ENCODE measurements at regions not wholly inside any gene's neighbourhood (a gene's known extent, or its start where the extent isn't known, plus 50 kb on each side); places are given as distances from the start of the nearest gene placed in this dataset.

DNA sequence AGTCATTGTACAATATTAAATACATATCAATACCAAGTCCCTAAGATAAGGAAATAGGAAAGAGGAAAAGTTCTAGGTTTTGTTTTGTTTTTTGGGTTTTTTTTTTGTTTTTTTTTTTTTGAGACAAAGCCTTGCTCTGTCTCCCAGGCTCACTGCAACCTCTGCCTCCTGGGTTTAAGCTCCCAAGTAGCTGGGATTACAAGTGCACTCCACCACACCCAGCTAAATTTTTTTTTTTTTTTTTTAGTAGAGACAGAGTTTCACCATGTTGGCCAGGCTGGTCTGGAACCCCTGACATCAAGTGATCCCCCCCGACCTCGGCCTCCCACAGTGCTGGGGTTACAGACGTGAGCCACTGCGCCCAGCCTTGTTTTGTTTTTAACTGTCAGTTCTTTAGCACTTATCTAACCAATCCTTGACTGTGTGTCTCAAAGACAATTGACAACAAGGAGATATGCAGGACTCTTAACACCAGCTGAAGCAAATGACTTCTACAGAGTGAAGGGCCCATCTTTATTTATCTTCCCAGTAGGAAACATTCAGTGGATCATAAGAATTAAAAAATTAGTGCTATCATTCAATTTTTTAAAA is 100.0 kb upstream of the RAP2B start:
- Mint-ChIP-seq H3K4me3 (ENCODE audit: unreplicated experiment) (no peak overlapping the region), H3K4me1 (ENCODE audit: low read depth) (peaks cover 14% of the 10 kb centered on the region), H3K36me3 (ENCODE audit: low read depth) (no peaks in the 10 kb centered on the region), H3K9me3 (ENCODE audit: low read depth) (no peaks in the 10 kb centered on the region), H3K27me3 (ENCODE audit: low read depth) (no peaks in the 10 kb centered on the region), H3K27ac (ENCODE audit: unreplicated experiment) (no peak overlapping the region)
- no peak for DNase-seq (ENCODE audit: low spot score)
- TF ChIP-seq CTCF (IDR thresholded peaks at IDR 0.05), result no peak

DNA sequence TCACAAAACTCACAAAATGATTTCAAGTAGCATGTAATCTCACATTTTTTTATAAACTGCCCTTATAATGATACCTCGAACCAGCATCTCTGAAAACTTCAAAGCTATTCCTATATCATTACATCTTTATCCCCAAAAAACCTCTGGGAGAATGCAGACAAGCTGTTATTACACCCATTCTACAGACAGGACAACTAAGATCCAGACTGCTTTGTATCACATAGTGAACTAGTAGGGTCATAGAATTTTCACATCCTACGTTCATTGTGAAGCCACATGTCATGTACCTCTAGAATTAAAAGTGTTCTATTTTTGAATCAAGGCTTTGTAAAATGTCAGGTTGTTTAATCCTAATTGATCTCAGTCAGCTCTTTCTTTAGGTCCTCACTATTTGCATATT is 98.7 kb upstream of the RAP2B start:
- Mint-ChIP-seq H3K4me3 (ENCODE audit: unreplicated experiment) (no peak overlapping the region), H3K27ac (ENCODE audit: unreplicated experiment) (no peak overlapping the region), H3K27me3 (ENCODE audit: low read depth) (no peaks in the 10 kb centered on the region), H3K9me3 (ENCODE audit: low read depth) (no peaks in the 10 kb centered on the region), H3K4me1 (ENCODE audit: low read depth) (peaks cover 7% of the 10 kb centered on the region), H3K36me3 (ENCODE audit: low read depth) (no peaks in the 10 kb centered on the region)
- DNase-seq (ENCODE audit: low spot score), result no peak
- no peak for TF ChIP-seq CTCF (IDR thresholded peaks at IDR 0.05)

- H3K27me3 Mint-ChIP-seq (ENCODE audit: low read depth), result no peaks in the 10 kb centered on the region
- no peaks in the 10 kb centered on the region for H3K36me3 Mint-ChIP-seq (ENCODE audit: low read depth)
- DNase-seq (ENCODE audit: low spot score), result no peak
- TF ChIP-seq CTCF (IDR thresholded peaks at IDR 0.05), result no peak
- H3K9me3 Mint-ChIP-seq (ENCODE audit: low read depth), result no peaks in the 10 kb centered on the region
- H3K27ac Mint-ChIP-seq (ENCODE audit: unreplicated experiment), result no peak overlapping the region
- peaks cover 11% of the 10 kb centered on the region for H3K4me1 Mint-ChIP-seq (ENCODE audit: low read depth)
- no peak overlapping the region for H3K4me3 Mint-ChIP-seq (ENCODE audit: unreplicated experiment)
These were observed 95.0 kb upstream of the RAP2B start for GRCh38 chr3:153066983-153067382.

GRCh38 chr3:153069598-153070510 is 92.2 kb upstream of the RAP2B start:
- no peak for DNase-seq (ENCODE audit: low spot score)
- H3K9me3 Mint-ChIP-seq (ENCODE audit: low read depth), result no peaks in the 10 kb centered on the region
- H3K4me3 Mint-ChIP-seq (ENCODE audit: unreplicated experiment), result no peak overlapping the region
- no peak for TF ChIP-seq CTCF (IDR thresholded peaks at IDR 0.05)
- H3K4me1 Mint-ChIP-seq (ENCODE audit: low read depth), result peaks cover 11% of the 10 kb centered on the region
- H3K27me3 Mint-ChIP-seq (ENCODE audit: low read depth), result no peaks in the 10 kb centered on the region
- no peaks in the 10 kb centered on the region for H3K36me3 Mint-ChIP-seq (ENCODE audit: low read depth)
- H3K27ac Mint-ChIP-seq (ENCODE audit: unreplicated experiment), result peak overlapping the region; percentile 59

- H3K4me3 Mint-ChIP-seq (ENCODE audit: unreplicated experiment), result no peak overlapping the region
- no peaks in the 10 kb centered on the region for H3K27me3 Mint-ChIP-seq (ENCODE audit: low read depth)
- peaks cover 11% of the 10 kb centered on the region for H3K4me1 Mint-ChIP-seq (ENCODE audit: low read depth)
- DNase-seq (ENCODE audit: low spot score), result no peak
- H3K9me3 Mint-ChIP-seq (ENCODE audit: low read depth), result no peaks in the 10 kb centered on the region
- TF ChIP-seq CTCF (IDR thresholded peaks at IDR 0.05), result no peak
- H3K36me3 Mint-ChIP-seq (ENCODE audit: low read depth), result no peaks in the 10 kb centered on the region
- H3K27ac Mint-ChIP-seq (ENCODE audit: unreplicated experiment), result peak overlapping the region; percentile 59
These were observed 91.5 kb upstream of the RAP2B start for GRCh38 chr3:153070511-153070868.
